ENCODE measurements at regions not wholly inside any gene's neighbourhood (a gene's known extent, or its start where the extent isn't known, plus 50 kb on each side); places are given as distances from the start of the nearest gene placed in this dataset.

DNA sequence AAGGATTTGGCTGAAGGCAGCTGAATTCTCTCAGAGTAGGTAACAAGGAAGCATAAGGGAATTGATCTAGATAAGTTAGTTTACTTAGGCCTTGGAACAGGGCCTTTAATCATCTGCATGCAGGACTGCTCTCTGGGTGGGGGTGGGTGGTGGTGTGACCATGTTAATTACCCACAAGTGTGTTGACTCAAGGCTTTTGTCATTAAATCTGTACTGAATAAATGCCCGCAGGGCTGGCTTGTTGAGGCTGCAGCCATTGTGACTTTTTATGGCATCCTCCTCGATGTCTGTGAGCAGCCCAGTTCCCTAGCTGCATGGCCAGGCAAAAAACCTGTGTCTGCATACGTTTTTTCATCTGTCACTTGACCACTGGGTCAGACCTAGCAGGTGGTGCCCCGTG, 63.5 kb upstream of the ASCC3 start:
- no peak for DNase-seq

DNA sequence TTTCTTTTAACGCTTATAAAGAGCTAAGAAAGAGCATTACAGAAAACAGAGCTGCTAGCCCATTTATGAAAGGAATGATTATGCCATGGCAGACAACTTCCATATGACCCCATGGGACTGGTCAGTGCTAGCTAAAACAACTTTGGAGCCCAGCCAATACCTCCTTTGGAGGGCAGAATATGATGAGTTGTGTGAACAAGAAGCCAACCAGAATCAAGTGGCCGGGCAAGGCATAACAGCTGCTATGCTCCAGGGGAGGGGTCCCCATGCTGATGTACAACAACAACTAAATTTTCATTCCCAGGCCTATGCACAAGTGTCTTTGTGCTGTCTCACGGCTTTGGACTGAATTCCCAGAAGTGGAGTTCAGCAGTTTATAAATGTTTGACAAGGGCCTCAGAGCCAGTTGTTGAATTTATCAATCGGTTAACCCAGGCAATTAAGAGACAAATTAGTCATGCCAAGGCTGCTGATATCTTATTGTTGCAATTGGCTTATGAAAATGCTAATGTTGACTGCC, 65.0 kb upstream of the ASCC3 start:
- DNase-seq = no peak

DNA sequence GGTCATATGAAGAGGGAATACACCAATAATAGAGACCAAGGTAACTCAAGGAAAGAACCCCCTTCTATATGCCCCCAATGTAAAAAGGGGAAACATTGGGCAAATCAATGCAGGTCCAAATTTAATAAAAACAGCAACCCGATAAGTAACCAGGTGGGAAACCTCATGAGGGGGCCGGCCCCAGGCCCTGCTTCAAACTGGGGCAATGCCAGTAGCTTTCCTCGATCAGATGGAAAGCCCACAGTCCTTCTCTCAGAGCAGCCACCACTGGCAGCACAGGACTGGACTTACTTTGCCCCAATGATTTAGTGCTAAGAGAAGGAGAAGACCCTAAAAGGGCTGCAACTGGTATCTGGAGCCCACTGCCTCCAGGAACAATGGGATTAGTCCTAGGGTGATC, 65.6 kb upstream of the ASCC3 start:
- DNase-seq = no peak

DNA sequence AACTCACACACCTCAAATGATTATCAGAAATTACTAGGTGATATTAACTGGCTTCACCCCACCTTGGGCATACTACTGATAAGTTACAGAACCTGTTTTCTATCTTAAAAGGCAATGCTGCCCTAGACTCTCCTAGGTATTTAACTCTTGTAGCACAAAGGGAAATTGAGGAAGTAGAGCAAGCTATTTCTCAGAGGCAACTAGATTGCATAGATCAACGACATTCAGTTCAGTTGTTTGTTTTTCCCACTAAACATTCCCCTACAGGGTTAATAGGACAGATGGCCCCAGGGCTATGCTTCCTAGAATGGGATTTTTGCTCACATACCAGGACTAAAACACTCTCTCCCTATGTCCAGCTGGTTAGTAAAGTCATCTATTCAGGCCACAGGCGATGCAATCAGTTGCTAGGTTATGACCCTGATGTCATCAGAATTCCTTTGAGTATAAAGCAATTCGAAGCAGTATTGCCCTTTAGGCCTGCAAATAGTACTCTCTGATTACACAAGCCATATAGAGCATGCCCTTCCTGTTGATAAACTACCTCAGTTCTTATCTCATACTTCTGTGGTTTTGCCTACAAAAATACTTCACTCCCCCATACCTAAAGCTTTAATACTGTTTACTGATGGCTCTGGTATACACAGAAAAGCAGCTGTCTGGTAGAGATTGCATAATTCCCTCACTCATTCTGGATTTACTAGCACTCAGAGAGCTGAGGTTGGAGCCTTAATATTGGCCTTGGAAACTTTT, 67.4 kb upstream of the ASCC3 start:
- no peak for DNase-seq

DNA sequence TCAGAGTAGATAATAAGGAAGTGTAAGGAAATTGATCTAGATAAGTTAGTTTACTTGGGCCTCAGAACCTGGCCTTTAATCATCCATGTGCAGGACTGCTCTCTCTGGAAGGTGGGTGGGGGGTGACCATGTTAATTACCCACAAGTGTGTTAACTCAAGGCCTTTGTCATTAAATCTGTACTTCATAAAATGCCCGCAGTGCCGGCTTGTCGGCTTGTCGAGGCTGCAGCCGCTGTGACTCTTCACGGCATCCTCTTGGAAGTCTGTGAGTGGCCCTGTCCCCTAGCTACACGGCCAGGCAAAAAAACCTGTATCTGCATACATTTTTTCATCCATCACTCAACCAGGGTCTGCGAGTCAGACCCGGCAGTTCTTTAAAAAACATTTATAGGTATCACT, 70.9 kb upstream of the ASCC3 start:
- no peak for DNase-seq

DNA sequence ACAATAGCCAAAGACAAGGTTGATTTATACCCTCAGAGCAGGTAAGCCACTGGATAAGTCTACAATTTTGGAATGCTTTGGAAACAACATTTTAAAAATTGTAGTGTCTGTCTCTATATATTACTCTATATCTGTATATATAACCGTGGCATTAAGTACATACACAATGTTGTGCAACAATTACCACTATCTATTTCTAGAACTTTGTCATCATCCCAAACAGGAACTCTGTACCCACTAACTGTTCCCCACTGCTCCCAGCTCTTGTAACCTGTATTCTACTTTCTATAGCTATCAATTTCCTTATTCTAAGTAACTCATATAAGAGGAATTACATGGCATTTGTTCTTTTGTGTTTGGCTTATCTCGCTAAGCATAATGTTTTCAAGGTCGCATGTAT, 78.2 kb upstream of the ASCC3 start:
- DNase-seq = no peak

DNA sequence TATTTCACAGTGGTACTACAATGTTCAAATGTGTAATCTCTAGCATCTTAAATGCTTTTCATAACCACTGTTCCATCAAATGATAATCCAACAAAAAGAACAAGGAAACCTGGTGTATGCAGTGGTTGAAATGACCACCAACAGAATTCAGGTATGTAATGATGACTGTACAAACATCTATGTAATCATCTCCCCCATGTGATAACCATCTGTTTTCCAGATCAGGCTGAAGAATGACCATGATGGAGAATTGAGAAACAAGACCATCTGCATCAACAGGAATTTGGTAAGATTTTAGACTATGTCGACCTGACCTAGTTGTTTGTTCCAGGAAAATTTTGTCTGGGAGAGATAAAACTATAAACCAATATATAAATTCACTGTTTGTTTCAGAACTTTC, 81.3 kb upstream of the ASCC3 start:
- no peak for DNase-seq

DNA sequence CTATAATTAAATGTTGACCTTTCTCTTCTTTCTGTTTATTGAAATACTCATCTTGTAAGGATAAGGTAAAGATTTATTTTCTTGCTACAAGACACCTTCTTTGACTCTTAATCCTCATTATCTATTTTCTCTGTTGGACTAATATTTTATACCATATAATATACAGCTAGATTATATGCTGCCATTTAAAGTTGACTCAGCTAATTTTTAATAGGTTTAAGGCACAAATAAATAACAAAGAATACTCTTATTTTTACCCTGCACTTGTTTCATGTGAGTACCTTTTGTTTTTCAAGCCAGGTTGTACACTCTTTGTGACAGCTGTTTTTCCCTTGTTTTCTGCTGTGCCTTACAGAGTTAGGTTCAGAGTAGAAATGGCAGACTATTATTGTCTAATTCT, 83.9 kb upstream of the ASCC3 start:
- DNase-seq = no peak

DNA sequence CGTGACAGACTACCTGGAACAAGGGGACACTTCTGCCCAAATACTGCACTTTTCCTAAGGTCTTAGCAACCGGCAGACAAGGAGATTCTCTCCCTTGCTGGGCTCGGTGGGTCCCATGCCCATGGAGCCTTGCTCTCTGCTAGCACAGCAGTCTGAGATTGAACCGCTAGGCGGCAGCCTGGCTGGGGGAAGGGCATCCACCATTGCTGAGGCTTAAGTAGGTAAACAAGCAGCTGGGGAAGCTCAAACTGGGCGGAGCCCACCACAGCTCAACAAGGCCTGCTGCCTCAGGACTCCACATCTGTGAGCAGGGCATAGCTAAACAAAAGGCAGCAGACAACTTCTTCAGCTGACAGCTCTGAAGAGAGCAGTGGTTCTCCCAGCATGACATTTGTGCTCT, 87.8 kb upstream of the ASCC3 start:
- DNase-seq = no peak

DNA sequence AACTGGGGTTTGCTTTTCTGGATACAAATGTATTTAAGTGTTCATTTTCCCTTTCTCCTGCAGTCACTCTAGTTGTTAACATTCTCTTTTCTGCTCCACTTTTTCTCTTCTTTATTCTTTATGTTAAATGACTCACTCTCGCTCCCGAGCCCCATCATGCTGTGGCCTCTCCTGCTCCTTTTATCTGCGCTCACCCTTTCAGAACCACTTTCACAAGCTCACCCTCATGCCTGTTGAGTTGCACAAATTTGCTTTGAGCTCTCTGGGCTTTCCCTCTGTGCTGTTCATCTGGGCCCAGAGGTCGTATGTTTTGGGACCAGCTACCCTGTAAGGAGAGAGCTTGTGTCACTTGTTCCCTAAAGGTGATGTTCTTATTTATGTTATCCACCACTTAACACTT, 98.1 kb upstream of the ASCC3 start:
- DNase-seq = no peak

DNA sequence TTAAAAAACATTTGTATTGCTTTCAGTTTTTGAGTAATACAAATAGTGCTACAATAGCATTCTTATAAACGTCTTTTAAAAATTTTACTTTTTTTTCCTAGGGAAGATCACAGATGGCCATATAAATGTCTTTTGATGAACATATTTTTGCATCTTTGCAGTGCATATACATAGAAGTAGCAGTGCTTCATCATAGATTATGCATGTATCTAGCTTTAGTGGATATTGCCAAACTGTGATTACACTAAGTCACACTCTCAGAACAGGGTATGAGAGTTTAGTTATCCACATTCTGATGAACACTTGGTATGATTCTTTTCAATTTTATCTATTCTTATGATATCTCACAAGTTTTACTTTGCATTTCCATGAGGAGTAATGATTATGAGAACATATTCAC, 99.8 kb upstream of the ASCC3 start:
- DNase-seq = no peak

DNA sequence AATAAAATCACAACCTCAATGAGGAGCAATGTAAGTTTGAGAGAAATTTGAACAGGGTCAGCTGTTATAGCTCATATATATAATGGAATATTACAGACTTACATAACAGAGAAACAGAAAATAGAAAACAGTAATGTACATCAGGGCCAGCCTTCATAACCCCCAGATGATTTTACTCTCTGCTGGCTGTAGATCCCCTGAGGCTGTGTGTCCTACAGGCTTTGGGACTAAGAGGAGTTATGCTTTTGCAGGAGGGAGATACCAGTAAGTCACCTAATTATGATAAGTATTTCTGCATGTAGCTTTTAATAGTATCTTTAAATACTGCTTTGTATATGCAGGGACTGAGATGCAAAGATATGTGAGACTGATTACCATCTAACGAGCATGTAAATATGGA, 105.8 kb upstream of the ASCC3 start:
- no peak for DNase-seq

DNA sequence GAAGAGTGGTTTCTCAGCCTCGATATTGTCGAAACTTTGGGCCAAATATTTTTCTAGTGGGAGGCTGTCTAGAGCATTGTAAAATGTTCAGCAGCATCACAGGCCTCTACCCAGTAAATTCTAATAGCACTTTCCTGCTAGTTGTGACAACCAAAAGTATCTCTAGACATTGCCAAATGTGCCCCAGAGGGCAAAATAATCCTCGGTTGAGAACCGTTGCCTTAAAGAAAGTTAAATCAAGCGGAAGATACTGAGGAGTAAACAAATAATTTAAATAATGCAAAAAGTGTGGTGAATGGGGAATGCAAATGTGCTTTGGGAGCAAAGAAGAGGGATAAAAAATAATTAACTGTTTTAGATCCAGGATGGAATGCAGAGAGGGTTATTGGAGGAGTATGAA, 106.4 kb upstream of the ASCC3 start:
- no peak for DNase-seq

DNA sequence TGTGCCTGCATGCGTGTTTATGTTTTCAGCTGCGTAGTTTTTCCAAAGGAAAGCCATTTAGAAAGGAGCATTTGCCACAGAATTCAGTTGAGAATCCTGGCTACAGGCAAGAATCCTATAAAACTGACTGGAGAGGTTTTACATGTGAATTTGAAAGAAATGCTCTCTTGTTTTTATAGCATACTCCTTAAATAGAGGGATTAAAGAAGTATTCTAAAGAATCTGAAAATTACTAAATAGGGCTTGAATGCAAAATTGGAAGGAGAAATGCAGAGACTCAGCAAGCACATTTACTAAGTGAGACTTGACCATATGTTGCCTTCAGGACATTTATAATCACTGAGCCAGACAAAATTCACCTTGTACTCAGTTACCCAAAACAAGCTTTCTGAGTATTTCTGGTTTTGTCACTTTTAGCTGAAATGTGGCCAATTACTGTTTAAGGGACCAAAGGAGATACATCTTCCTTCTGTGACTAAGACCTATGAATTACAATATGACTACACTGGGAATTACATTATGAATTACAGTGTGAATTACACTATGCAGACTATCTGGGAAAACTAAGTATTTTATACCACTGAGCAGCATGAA, 107.4 kb upstream of the ASCC3 start:
- no peak for DNase-seq

DNA sequence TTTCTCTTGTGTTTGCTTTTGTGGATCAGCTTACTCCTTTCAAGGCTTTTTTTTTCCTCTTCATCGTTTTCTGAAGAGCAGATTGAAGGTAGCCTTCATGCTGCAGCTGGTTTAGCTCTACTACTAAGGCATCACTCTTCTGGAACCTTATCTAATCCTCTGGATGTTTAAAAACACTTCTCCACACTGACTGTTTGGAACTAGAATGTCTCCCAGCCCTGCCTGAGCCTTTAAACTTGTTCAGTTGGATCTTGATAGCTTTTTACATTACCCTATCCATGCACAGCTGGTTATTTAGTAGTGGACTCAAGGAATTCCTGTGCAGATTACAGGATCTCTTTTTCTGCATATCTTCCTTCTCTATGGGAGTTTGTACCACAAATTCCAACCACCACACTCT, 108.9 kb upstream of the ASCC3 start:
- no peak for DNase-seq

DNA sequence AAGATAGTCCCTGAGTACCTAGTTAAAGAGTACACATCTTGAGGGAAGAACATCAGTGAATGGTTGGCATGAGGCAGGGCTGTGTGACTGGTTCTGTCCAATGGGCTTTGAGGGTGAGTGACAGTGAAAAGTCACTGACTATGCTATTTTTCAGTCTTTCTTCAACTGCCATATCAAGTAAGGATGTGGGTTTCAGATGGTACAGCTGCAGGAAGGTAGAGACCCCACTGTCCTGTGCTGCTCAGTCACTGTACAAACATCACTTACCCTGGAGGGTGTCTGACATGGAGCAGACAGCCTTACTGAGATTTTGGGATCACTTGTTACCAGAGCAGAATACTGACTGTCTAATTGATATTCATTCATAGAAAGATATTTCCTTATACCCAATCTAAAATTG, 115.3 kb upstream of the ASCC3 start:
- no peak for DNase-seq

DNA sequence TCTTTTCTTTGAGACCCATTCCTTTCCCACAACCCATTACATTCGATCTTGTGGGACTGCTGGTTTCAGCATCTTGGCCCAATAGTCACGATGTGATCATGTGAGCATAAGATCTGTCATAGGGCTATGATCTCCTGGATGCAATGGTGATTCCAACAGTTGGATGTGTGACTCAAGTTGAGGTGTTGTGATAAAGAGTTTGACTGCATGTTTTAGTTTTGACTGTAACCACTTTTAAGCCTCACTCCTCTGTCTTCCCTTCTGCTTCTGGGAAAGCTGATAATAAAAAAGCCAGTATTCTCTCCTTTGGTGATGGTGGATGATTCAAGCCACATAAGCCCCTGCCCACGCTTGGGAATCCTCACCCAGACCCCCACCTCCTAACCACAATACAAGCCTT, 117.0 kb upstream of the ASCC3 start:
- no peak for DNase-seq

DNA sequence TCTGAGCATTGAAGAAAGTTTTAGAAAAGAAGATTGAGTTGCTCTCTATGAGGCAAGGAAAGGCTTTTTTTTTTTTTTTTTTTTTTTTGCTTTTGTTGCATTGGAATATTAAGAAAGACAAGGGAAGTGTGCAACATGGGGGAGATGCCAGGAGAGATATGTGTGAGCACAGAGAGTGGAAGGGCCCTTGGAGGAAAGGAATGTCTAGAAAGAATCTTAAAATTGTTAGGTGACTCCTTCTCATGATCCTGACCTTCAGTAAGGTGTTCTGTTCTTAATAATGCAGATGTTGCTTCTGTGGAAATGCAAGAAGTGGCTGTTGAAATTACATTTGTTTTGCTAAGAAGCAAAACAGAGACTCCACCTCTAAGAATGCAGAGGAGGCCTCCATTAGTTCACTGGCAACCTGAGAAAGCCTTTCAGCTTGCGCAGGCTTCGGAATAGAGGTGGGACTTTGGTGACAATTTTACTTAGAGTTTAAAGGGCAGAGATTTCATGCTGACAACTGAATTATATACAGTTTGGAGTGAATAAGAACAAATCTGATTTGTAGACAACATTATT, 118.0 kb upstream of the ASCC3 start:
- no peak for DNase-seq

DNA sequence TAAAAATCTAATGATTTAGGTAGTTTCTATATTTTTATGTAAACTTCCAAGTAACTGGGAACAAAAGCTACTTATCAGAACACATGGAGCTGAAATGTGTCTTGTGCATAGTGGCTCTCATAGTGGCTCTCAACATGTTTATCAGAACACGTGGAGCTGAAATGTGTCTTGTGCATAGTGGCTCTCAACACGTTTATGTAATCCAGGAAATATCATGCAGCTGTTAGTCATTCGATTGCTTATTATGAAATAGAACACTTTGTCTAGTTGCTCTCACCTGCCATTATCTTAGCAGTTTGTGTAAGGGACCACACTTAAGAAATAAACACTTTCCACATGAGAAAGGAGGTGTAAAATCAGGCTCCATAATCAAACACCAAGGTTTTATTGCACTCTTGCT, 119.2 kb upstream of the ASCC3 start:
- no peak for DNase-seq

DNA sequence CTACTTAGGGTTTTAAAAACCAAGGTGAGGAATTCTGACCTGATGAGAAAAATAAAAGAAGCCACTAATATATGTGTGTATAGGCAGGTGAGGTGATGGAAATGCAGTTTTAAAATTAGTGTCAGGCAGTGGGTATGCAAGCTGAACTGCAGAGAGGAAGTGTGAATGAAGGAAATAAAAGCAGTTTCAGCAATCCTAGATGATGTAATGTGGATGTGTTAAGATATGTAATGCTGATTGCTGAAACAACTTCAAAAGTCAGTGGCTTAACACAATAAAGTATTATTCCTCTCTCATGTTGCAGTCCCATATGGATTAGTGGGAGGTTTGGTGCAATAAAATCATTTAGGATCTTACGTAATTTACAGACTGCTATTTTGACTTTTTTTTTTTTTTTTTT, 119.9 kb upstream of the ASCC3 start:
- DNase-seq = no peak

DNA sequence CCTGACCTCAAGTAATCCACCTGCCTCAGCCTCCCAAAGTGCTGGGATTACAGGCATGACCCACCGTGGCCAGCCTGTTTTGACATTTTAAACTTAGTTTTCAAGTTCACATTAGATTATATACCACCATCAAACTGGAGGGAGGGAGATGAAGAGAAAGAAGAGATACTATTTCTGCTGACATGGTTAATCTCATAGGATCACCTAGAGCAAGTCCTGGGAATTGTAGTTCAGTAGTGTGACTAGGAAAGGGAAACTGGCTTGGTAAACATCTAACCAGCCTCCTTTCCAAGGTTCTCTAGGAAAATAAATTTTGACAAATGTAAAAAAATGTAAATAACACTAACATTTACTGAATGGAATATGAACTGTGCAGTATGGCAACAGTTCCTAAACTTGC, 120.5 kb upstream of the ASCC3 start:
- DNase-seq = no peak

DNA sequence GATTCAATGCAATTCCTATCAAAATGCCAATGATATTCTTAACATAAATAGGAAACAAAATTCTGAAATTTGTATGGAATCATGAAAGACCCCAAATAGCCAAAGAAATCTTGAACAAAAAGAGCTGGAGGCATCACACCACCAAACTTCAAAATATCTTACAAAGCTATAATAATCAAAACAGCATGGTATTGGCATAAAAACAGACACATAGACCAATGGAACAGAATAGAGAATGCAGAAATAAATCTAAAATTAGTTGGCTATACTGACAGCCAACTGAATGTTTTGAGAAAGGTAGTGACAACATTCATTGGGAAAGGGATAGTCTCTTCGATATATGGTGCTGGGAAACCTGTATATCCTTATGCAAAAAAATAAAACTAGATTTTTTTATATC, 121.9 kb upstream of the ASCC3 start:
- DNase-seq = no peak

DNA sequence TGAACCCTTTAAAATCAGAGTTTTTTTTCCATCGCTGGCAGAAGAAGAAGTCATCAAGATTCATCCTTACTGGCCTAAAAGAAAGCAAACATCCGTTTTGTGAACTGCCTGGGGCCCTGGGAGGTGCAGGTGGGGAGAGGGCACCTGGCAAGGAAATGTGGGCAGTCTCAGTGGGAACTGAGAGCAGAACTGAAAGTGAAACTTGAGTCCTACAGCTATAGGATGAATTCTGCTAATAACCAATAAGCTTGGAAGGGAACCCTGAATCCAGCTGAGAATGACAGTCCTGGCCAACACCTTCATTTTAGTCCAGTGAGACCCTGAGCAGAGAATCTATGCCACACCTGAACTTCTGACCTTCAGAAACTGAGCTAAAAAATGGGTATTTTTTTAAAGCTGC, 130.1 kb upstream of the ASCC3 start:
- no peak for DNase-seq

DNA sequence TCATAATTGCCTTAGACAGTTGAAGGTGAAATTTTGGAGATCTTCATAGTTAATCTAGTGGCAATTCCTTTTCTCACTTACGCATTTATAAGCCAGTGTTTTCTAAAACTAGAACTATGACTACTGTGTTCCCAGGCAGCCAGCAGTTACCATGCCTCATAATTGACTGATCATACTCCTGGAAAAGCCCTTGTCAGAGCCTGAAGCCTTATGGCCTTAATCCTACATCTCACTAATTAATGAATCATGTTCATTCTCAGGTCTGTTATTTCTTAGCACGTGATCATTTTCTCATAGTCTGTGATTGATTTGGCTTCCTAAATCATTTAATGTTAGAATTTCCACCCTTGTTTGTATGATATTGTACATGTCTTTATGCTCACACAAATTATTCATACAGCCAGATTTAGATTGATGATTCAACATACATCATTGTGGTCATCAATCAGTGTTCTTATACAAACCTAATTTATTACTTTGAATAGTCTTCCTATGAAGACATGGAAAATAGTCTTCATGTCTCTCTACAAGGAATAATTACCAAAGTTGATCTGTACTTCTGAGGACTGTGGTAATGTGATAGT, 132.6 kb upstream of the ASCC3 start:
- DNase-seq = no peak

Data from activated CD4-positive, alpha-beta T cell treated with anti-CD3 and anti-CD28 coated beads, Interleukin-2, amount 50 U/mL, for 16 hours (primary cell).